ENCODE measurements at regions not wholly inside any gene's neighbourhood (a gene's known extent, or its start where the extent isn't known, plus 50 kb on each side); places are given as distances from the start of the nearest gene placed in this dataset.

DNA sequence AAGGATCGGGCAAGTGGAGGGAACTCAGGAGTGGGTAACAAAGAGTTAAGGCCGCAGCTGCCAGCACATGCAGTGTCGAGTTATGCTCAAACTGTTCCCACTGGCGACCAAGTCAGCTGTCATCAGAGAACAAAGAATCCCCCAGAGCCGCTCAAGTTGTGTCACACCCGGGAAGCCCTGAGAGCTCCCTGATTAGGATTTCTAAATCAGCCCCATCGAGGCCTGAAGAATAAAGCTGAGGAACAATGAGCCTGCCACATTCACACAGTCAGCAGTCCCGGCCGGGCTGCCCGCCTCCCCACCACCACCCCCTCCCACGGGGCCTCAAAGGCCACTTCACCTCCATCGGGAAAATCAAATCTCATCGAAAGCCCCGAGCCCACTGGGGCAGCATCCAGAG lies 84.5 kb downstream of the SOX9 start:
- TF ChIP-seq CTCF (conservative IDR thresholded peaks at IDR 0.05; ENCODE audit: low read depth in 2 of 2) (no peak), POLR2AphosphoS5 (IDR thresholded peaks at IDR 0.05; ENCODE audit: low read depth) (no peak), REST (IDR thresholded peaks at IDR 0.05; ENCODE audit: unreplicated experiment) (no peak), NANOG (IDR thresholded peaks at IDR 0.05; ENCODE audit: borderline replicate concordance) (no peak), CREB1 (CRISPR knock-in tag; IDR thresholded peaks at IDR 0.05; ENCODE audit: low read depth) (no peak), EZH2 (IDR thresholded peaks at IDR 0.05; ENCODE audit: low read depth, unreplicated experiment) (no peak), ETS1 (IDR thresholded peaks at IDR 0.05) (no peak), EZH2phosphoT487 (IDR thresholded peaks at IDR 0.05; ENCODE audit: unreplicated experiment) (no peak), ZNF114 (CRISPR knock-in tag; IDR thresholded peaks at IDR 0.05) (no peak)

Measured in GM23338 (cell line).